ENCODE measurements at regions not wholly inside any gene's neighbourhood (a gene's known extent, or its start where the extent isn't known, plus 50 kb on each side); places are given as distances from the start of the nearest gene placed in this dataset.

DNA sequence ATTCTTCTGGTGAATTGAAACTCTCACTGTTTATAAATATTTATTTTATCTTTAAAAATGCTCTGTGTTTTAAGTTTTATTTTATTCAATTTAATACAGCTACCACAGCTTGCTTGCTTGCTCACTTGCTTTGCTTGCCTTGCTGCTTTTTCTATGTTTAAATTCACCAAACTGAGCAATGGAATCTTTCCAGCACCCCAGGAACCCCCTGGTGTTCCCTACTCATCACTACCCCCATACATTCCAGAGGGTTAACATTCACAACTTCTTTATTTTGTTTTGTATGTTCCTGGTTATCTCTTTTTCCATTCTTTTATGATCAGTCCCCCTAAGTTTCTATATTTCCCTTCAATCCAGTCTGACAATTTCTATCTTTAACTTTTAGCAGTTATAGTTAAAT lies 166.5 kb upstream of the COL1A2 start (continued):
- TF ChIP-seq, protein P1, sequence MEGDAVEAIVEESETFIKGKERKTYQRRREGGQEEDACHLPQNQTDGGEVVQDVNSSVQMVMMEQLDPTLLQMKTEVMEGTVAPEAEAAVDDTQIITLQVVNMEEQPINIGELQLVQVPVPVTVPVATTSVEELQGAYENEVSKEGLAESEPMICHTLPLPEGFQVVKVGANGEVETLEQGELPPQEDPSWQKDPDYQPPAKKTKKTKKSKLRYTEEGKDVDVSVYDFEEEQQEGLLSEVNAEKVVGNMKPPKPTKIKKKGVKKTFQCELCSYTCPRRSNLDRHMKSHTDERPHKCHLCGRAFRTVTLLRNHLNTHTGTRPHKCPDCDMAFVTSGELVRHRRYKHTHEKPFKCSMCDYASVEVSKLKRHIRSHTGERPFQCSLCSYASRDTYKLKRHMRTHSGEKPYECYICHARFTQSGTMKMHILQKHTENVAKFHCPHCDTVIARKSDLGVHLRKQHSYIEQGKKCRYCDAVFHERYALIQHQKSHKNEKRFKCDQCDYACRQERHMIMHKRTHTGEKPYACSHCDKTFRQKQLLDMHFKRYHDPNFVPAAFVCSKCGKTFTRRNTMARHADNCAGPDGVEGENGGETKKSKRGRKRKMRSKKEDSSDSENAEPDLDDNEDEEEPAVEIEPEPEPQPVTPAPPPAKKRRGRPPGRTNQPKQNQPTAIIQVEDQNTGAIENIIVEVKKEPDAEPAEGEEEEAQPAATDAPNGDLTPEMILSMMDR (conservative IDR thresholded peaks at IDR 0.05; ENCODE audit: low read depth in 2 of 2) = no peak
- TF ChIP-seq, protein P2, sequence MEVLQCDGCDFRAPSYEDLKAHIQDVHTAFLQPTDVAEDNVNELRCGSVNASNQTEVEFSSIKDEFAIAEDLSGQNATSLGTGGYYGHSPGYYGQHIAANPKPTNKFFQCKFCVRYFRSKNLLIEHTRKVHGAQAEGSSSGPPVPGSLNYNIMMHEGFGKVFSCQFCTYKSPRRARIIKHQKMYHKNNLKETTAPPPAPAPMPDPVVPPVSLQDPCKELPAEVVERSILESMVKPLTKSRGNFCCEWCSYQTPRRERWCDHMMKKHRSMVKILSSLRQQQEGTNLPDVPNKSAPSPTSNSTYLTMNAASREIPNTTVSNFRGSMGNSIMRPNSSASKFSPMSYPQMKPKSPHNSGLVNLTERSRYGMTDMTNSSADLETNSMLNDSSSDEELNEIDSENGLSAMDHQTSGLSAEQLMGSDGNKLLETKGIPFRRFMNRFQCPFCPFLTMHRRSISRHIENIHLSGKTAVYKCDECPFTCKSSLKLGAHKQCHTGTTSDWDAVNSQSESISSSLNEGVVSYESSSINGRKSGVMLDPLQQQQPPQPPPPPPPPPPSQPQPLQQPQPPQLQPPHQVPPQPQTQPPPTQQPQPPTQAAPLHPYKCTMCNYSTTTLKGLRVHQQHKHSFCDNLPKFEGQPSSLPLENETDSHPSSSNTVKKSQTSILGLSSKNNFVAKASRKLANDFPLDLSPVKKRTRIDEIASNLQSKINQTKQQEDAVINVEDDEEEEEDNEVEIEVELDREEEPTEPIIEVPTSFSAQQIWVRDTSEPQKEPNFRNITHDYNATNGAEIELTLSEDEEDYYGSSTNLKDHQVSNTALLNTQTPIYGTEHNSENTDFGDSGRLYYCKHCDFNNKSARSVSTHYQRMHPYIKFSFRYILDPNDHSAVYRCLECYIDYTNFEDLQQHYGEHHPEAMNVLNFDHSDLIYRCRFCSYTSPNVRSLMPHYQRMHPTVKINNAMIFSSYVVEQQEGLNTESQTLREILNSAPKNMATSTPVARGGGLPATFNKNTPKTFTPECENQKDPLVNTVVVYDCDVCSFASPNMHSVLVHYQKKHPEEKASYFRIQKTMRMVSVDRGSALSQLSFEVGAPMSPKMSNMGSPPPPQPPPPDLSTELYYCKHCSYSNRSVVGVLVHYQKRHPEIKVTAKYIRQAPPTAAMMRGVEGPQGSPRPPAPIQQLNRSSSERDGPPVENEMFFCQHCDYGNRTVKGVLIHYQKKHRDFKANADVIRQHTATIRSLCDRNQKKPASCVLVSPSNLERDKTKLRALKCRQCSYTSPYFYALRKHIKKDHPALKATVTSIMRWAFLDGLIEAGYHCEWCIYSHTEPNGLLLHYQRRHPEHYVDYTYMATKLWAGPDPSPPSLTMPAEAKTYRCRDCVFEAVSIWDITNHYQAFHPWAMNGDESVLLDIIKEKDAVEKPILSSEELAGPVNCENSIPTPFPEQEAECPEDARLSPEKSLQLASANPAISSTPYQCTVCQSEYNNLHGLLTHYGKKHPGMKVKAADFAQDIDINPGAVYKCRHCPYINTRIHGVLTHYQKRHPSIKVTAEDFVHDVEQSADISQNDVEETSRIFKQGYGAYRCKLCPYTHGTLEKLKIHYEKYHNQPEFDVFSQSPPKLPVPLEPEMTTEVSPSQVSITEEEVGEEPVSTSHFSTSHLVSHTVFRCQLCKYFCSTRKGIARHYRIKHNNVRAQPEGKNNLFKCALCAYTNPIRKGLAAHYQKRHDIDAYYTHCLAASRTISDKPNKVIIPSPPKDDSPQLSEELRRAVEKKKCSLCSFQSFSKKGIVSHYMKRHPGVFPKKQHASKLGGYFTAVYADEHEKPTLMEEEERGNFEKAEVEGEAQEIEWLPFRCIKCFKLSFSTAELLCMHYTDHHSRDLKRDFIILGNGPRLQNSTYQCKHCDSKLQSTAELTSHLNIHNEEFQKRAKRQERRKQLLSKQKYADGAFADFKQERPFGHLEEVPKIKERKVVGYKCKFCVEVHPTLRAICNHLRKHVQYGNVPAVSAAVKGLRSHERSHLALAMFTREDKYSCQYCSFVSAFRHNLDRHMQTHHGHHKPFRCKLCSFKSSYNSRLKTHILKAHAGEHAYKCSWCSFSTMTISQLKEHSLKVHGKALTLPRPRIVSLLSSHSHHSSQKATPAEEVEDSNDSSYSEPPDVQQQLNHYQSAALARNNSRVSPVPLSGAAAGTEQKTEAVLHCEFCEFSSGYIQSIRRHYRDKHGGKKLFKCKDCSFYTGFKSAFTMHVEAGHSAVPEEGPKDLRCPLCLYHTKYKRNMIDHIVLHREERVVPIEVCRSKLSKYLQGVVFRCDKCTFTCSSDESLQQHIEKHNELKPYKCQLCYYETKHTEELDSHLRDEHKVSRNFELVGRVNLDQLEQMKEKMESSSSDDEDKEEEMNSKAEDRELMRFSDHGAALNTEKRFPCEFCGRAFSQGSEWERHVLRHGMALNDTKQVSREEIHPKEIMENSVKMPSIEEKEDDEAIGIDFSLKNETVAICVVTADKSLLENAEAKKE (CRISPR knock-in tag; IDR thresholded peaks at IDR 0.05) = no peak
- no peak for TF ChIP-seq STAT1 (IDR thresholded peaks at IDR 0.05; ENCODE audit: unreplicated experiment)

DNA sequence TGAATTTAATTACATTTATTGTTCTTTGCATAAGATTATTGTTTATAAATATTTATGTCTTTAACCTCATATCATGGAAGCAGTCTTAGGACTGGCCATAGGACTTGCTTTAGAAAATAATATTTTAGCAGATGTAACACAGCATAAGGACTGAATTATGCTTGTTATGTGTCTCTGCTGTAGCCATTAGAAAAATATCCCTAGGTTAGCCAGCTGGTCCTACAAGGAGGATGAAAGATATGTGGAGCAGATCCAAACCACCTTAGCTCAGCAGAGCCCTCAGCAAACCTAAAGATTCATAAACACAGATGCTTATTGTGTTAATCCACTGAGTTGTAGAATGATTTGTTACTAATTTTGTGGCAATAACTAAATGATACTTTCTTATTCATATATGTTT lies 166.0 kb upstream of the COL1A2 start:
- Histone ChIP-seq H3K9me2 (ENCODE audit: insufficient read depth) (no peaks in the 10 kb centered on the region), H4K20me1 (replicated peaks; ENCODE audit: insufficient read depth) (no peaks in the 10 kb centered on the region), H3K4me1 (ENCODE audit: insufficient read depth) (peaks cover 20% of the 10 kb centered on the region), H2AFZ (no peak overlapping the region), H3K27ac (ENCODE audit: low read depth) (no peak overlapping the region), H3K4me2 (peak overlapping the region; percentile 40), H3K36me3 (ENCODE audit: insufficient read depth) (no peaks in the 10 kb centered on the region), H3K79me2 (replicated peaks; ENCODE audit: insufficient read depth) (no peaks in the 10 kb centered on the region), H3K27me3 (ENCODE audit: insufficient read depth) (no peaks in the 10 kb centered on the region), H3K4me3 (no peak overlapping the region), H3F3A (replicated peaks; ENCODE audit: low read depth) (no peaks in the 10 kb centered on the region)
- Mint-ChIP-seq H3K4me1 (peaks cover 20% of the 10 kb centered on the region), H3K9me3 (no peaks in the 10 kb centered on the region), H3K4me3 (no peak overlapping the region), H3K27ac (no peak overlapping the region), H3K36me3 (ENCODE audit: low read depth) (no peaks in the 10 kb centered on the region), H3K27me3 (ENCODE audit: insufficient read depth, low read depth, poor library complexity) (peaks cover 7% of the 10 kb centered on the region)
- DNase-seq (ENCODE audit: low spot score) = no peak
- no peak for ATAC-seq
- TF ChIP-seq CREB1 (CRISPR knock-in tag; IDR thresholded peaks at IDR 0.05; ENCODE audit: low read depth) (no peak), STAT1 (IDR thresholded peaks at IDR 0.05; ENCODE audit: unreplicated experiment) (no peak), POLR2AphosphoS5 (IDR thresholded peaks at IDR 0.05; ENCODE audit: low read depth) (no peak), NANOG (IDR thresholded peaks at IDR 0.05; ENCODE audit: borderline replicate concordance) (no peak), EZH2phosphoT487 (IDR thresholded peaks at IDR 0.05; ENCODE audit: unreplicated experiment) (no peak), ZNF114 (CRISPR knock-in tag; IDR thresholded peaks at IDR 0.05) (no peak), ZNF331 (CRISPR knock-in tag; IDR thresholded peaks at IDR 0.05; ENCODE audit: low read depth) (no peak)
- TF ChIP-seq, protein P2 (CRISPR knock-in tag; IDR thresholded peaks at IDR 0.05) = no peak
